ENCODE measurements at regions not wholly inside any gene's neighbourhood (a gene's known extent, or its start where the extent isn't known, plus 50 kb on each side); places are given as distances from the start of the nearest gene placed in this dataset.

GRCh38 chr10:117477211-117477947 lies 65.2 kb upstream of the EMX2 start:
- TF ChIP-seq YY1 (IDR thresholded peaks at IDR 0.05) (no peak), CTCF (IDR thresholded peaks at IDR 0.05; ENCODE audit: low read depth, low read length, missing input control) (no peak), RAD21 (IDR thresholded peaks at IDR 0.05) (no peak), JUND (IDR thresholded peaks at IDR 0.05) (no peak), REST (IDR thresholded peaks at IDR 0.05) (no peak)
